Endothelial cell of hepatic sinusoid (primary cell): ENCODE measurements at regions not wholly inside any gene's neighbourhood (a gene's known extent, or its start where the extent isn't known, plus 50 kb on each side); places are given as distances from the start of the nearest gene placed in this dataset.

Experiments
- in situ Hi-C: cut with HindIII; loops from 2 replicates; pipeline ENCODE4 v1.10.0; 2017; ENCODE audit warnings: low sequenced_read_pairs

DNA sequence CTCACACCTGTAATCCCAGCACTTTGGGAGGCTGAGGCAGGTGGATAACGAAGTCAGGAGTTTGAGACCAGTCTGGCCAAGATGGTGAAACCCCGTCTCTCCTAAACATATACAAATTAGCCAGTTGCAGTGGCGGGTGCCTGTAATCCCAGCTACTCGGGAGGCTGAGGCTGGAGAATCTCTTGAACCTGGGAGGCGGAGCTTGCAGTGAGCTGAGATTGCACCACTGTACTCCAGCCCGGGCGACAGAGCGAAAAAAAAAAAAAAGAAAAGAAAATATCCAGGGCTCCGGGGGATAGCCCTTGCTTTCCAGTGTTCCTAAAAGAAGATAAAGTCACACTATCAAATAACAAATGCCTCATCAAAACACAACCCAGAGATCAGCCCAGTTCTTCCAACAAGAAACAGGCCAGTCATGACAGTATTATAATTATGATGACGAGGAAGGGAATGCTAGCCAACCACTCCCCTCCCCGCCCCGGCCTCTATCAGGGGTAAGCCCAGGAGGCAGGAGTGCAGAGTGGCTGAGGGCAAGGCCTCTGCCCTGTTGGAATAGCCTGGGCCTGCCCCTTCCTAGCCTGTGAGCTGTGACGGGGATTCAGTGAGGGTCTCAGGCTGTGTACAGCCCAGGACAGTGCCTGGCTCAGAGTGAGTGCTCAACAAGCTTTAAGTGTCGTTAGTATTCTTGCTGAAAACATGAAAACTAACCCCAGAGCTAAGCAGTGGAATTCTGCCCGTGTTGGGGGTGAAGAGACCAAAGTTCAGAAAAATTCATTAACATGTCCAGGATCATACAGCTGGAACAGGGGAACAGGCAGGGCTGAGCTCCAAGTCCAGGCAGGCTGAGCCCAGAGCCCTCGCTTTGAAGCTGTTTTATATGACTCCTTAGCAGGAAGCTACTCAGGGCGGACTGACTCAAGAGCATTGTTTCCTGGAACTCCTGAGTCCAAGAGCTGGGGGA is 54.3 kb downstream of the FAM241B start:
- in situ Hi-C loops: loop anchor here (5.0 kb wide), 1 partner anchor 88 kb away; no protein-coding TSS in a partner anchor

DNA sequence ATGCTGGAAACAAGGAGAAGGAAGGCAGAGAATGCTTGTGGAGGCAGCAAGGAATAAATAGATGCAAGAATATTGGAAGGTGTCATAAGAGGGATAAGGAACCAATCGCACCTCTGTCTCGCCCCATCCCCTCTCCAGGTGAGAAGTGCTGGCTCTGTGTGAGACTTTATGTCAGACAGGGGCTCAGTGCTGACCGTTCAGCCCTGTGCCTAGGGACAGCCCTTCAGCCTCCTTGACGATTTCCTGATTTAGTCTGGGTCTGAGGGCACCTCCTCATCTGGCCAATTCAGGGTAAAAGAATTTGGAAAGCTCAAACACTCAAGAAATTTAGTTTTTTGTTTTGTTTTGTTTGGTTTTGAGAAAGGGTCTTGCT is 54.9 kb downstream of the FAM241B start:
- in situ Hi-C loops: loop anchor here (5.0 kb wide), 1 partner anchor 87 kb away; no protein-coding TSS in a partner anchor

DNA sequence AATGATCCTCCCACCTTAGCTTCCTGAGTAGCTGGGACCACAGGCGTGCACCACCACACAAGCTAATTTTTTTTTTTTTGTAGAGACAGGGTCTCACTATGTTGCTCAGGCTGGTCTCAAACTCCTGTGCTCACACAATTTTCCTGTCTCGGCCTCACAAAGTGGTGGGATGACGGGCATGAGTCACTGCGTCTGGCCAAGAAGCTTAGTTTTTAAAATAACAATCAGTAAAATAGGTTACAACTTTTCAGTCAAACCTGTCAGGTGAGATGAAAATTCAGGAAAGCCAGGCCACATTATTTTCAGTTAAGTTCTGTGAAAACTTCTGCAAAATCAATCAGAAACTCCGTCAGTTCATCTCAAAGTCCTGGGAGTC is 55.4 kb downstream of the FAM241B start:
- in situ Hi-C loops: no loop called here

DNA sequence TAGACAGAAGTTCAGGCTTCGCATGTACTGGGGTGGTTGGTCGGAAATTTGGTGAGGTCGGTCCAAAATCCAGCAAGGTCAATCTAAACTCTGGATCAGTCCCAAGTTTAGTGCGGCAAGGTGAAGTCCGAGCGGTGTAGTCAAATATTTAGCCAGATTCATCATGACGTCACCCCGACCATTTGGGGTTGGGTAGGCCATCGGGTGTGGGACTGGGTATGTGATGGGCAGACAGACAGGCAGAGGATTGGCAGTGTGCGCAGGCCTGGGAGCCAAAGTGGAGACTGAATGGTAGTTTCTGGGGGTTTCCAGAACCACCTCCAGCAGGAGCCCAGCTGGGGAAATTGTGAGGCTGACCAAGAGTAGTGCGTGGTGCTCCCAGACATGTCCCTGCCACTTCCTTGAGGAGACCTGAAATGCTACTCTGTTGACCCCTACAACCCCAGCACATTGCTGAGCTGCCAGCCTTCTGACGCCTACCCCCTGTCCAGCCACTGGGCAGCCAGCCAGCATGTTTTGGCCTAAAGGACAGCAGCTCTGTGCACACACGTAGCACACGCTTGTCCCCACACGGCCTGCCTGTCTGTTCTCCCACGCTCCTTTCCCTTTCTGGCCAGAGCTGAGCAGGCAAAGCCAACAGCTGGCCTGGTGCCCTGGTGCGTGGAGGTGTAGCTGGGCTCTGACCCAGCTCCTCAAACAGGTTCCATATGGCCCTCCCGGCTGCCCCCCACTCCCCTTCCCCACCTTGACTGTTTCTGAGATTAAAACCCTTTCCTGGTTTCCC is 55.9 kb downstream of the FAM241B start:
- in situ Hi-C loops: no loop called here

DNA sequence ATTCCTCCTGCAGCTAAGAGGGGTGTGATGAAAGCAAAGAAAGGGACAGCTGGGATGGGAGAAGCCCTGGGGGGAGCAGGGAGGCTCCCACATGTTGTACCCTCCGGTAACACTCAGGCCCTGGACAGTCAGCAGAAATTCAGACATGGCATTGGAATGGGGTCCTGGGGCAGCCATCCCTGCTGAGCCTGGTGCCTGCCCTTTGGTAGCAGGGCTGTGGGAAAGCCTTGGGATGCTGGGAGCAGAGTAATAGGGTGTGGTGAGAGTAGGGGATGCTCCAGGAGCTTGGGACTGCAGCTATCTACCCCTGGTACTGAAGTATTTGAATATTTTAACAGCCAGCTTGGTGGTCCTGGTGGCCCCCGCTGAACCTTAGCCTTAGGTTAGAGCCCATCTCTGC is 56.8 kb downstream of the FAM241B start:
- in situ Hi-C loops: no loop called here

DNA sequence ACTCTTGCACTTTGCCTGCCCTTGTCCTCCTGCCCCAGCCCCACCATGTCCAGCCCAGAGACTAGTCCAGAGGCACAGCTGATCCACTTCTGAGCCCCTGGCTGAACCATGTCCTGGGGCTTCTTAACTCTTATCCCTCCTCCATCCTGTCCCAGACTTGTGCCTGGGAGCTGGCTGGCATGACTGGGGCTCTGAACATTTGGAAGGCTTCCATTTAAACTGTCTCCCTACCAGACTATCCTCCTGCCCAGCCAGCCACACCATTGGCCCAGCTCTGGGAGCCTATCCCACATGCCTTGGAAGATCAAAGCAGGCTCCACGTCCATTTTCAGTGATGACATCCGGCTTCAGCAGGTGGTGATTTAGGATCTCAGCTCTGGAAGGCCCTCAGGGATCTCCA is 57.4 kb downstream of the FAM241B start:
- in situ Hi-C loops: no loop called here

DNA sequence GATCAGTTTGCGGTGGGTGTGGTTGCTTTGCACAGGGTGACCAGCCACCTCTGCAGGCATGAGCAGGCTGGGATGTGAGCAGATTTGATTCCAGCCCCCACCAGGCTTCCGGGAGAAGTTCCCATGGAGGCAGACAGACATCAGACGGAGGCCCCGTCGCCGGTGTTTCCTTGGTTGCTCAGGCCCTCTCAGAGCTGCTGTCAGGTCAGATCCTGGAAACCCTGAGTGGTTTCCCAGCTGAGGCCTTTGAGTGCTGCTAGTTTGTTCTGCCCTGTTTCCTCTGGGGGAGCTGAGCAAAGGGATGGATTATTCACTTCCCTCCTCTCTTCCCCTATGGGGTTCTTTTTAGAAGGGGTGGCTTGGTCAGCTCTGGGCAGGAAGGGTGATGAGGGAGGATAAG is 62.2 kb downstream of the FAM241B start:
- in situ Hi-C loops: no loop called here

DNA sequence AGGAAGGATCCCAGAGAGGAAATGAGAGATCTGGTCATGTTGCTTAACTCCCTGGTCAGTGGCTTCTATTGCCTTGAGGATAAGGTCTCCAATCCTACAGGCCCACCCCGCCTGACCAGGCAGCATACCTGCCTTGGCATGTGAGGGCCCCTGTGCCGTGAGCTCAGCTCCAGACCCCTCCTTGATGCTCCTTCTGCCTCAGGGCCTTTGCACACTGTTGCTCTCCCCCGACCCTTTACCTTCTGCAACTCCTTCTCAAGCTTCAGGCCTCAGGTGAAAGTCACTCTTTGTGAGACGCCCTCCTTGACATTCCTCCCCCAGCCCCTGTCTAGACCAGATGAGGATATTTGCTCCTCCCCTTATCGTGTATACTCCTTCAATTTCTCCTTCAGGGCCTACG is 62.8 kb downstream of the FAM241B start:
- in situ Hi-C loops: no loop called here

DNA sequence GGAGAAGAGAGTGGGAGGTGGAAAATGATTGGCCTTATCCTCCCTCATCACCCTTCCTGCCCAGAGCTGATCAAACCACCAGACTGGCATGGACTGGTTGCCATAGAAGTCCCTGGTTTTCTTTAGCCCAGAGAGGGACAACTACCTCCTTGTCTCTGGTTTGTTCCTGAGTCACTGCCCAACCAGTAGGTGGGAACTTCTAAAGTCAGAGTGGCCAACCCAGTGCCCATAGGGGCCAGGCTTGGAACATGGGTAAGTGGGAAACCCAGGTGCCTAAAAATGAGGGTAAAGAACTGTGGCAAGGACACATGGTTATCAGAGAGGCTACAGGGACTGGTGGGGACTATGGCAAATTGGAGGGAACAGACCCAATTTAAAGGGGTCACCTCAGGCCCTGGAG is 63.8 kb downstream of the FAM241B start:
- in situ Hi-C loops: no loop called here

DNA sequence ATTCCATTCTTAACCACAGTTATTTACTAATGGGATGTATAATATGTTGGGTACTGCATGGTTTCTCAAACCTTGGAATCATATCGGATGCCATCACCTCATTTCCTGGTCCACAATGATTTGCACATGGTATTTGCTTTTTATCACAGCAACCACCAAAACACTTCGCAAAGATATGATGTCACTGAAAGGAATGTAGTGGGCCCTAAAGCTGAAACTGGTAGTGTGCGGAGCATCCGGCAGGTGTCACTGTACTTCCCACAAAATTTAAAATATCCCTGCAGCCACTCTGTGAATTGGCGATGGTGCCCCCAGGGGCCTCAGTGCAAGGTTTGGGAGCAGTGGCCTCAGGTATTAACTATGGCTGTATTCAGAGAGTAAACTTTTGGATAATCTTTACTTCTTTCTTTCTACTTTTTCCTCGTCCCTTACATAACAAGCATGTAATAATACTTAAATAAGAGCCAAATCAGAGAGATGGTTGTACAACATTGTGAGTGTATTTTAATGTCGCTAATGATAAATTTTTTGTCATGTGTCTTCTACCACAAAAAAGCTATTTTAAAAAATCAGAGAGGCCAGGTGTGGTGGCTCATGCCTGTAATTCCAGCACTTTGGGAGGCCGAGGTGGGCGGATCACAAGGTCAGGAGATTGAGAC is 66.2 kb downstream of the FAM241B start:
- in situ Hi-C loops: loop anchor here (5.0 kb wide), 1 partner anchor 96 kb away; no protein-coding TSS in a partner anchor

DNA sequence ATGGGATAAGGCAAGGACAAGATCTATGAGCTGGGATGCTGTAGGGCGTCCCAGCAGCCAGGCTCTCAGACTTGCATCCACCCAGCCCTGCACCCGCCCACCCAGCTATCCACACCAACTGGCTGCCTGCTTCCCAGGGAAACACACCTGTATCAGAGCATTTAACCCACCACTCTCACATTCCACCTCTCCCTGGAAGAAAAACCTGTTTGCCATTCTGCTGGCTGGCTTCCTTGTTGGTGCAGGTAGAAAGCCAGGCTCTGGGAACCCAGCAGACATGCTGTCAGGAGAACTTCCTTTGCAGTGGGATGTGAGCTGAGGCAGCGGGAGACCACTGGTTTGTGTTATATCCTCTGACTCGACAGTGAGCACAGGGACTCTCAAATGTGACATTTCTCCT is 67.0 kb downstream of the FAM241B start:
- in situ Hi-C loops: loop anchor here (5.0 kb wide), 1 partner anchor 95 kb away; no protein-coding TSS in a partner anchor

DNA sequence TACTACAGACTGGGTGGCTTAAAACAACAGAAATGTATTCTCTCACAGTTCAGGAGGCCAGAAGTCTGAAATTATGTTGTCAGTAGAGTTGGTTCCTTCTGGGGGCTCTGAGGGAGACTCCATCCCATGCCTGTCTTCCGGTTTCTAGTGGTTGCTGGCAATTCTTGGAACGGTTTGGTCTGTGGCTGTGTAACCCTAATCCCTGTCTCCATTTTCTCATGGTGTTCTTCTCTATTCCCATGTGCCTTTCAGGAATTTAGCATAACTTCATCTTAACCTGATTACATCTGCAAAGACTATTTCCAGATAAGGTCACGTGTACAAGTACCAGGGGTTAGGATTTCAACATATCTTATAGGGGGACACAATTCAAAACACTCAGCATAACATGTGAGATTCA is 73.2 kb downstream of the FAM241B start:
- in situ Hi-C loops: loop anchor here (5.0 kb wide), 1 partner anchor 61 kb away; no protein-coding TSS in a partner anchor

DNA sequence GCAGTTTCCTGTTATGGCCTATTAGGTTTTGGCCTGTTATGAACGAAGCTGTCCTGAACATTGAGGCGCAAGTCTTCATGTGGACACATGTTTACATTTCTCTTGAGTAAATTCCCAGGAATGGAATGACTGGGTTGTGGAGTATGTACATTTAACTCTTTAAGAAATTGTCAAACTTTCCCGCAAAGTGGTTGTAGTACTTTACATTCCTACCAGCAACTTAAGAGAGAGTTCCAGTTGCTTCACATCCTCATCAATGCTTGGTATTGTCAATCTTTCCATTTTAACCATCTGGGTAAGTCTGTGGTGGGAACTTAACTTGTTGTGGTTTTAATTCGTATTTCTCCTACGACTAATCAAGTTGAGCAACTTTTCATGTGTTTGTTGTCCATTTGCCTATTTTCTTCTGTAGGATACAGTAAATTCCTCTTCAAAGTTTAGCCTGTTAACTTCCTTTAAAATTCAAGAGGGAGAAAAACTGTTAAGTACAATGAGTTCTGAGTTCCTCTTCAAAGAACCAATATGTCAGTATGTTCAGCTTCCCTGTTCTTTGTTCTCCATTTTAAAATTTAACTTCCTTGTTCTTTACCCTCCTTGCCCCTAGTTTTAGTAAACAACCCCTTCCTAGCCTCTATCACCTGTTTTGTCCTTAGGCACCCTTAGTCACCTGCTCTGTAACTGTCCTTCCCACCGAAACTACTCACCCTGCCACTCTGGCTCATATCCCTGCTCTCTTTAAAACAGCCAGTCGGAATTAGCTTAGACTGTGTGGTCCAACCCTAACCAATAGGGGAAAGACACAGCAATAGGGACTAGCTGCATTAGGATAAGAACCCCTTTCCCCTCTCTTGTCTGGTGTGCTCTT is 74.0 kb downstream of the FAM241B start:
- in situ Hi-C loops: loop anchor here (5.0 kb wide), 1 partner anchor 62 kb away; no protein-coding TSS in a partner anchor

DNA sequence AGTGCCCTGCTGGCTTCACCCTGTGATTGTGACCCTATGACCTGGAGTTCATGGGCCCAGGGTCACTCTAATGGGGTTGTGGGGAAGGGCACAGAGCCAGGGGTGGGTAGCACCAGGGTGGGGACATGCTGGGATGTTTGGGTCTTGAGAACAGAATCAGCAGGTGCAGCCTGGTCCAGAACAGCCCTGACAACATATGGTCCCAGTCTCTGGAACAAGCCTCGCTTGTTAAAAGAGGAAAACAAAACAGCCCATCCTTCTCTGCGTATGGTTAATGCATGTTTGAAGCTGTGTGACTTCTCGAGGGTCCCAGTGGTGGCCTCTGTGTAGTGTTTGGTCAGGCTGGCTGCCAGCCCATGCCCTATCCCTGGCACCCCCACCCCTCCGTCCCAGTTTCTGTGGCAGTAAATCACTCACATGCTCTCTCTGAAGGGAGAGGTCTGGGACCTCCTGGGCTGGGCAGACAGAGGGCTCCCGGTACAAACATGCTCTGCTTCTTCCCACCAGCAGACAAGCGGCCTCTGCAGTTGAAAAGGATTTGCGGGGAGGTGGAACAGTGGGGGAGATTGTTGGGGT is 79.4 kb downstream of the FAM241B start:
- in situ Hi-C loops: no loop called here

DNA sequence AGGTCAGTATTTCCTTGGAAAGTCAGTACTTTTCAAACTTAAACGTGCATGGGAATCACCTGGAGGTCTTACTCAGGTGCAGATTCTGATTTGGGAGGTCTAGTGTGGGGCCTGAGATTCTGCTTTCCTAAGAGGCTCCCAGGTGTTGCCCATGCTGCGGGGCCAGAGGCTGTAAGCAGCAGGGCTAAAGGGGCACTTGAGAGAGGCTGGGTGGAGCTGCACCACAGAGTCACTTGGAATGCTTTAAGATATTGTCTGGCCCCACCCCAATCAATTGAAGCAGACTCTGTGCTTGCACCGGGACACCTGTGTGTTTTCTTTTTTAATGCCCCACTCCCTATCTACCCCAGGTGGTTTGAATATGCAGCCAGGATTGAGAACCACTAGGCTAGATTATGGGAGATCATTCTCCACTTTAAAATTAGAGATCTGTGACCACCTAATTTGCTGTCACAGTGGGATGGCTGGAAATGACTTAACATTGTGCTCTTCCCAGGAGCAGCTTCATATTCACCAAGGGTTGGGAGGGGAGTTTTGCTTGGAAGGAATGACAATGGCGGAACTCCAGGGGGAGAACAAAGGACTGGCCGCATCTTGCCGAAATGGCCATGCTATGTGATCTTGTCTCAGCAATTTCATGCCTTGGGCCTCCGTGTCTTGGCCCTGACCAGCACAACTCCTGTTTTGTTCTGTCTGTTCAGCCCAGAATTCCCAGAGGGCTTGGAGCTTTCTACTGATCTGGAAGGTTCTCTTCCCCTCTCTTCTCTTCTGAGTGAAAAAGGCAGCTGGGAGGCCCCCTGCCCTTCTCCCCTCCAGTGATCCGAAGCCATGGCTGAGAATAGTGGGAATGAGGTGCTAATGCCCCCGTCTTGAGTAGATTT is 80.2 kb downstream of the FAM241B start:
- in situ Hi-C loops: no loop called here

DNA sequence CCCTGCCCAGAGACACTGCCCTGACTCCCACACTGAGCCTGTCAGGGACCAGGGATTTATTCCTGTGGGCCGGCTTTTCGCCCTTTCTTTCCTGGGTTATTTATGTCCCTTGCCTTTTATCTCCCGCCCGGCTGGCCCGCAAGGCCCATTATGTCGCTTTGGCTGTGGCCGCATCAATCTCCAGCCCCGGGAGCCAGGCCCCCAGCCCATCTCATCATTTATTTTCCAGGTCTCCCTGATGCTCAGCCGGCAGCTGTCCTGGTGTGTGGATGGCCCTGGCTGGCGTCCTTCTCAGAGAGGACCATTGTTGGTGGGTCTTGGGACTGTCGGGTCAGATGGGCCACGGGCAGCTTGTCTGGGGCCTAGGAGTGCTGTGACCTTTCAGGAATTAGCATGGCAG is 82.3 kb downstream of the FAM241B start:
- in situ Hi-C loops: no loop called here

DNA sequence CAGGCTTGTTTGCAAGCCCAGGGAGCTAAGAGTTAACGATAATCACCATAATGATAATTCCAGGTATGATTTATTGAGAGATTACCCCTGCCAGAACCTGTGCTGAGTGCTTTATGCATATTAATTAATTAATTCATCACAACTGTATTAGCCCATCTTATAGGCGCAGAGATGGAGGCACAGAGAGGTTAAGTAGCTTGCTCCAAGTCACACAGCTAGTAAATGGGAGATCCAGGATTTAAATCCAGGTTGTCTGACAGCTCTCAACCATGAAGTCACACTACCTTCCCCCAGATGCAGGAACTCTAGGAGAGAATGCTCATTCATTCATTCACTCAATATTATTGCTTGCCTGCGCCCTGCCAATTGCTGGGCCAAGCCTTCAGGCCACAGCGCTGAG is 84.5 kb downstream of the FAM241B start:
- in situ Hi-C loops: no loop called here

DNA sequence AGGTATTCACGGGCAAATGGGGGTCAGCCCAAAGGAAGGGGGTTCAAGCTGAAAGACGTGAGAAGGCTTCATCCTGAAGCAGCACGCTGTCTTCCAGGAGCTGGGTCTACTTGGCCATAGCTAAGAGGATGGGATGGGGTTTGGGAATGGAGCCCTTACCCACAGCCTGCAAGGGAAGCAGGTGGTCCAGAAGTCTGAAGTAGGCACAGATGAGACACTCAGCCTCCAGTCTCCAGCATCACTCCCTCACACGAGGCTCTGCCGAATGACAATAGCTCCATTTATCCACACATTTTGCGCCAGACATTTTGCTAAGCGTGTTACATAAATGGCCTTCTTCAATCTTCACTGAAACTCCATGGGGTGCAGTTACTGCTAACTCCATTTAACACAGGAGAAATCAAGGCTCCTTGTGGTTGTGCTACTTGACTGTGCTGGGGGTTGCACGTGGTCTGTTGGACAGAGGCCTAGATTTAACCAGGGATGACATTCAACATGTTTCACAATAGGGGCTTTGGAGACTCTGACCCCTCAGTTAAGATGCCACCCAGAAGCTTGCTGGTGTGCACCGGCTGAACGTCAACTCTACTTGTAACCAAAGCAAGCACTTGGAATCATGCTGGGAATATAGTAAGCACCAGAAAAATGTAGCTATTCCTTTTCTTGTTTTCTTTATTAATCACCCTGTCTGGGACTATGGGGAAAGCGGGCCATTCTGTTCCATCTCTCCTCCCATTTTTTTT is 85.3 kb downstream of the FAM241B start:
- in situ Hi-C loops: no loop called here
